GM19023 (cell line): ENCODE measurements at regions not wholly inside any gene's neighbourhood (a gene's known extent, or its start where the extent isn't known, plus 50 kb on each side); places are given as distances from the start of the nearest gene placed in this dataset.
"Not testable (repeated sequence)": the region's sequence is repeated elsewhere in the genome, so short reads cannot be mapped to it uniquely, and the experiment has no call there.

Experiments
- ATAC-seq: cut with Tn5 transposase; IDR thresholded peaks from one replicate; pipeline ENCODE4 v1.9.1; 2021; ENCODE audit warnings: mild to moderate bottlenecking, moderate library complexity; ENCODE audit not compliant: unreplicated experiment

DNA sequence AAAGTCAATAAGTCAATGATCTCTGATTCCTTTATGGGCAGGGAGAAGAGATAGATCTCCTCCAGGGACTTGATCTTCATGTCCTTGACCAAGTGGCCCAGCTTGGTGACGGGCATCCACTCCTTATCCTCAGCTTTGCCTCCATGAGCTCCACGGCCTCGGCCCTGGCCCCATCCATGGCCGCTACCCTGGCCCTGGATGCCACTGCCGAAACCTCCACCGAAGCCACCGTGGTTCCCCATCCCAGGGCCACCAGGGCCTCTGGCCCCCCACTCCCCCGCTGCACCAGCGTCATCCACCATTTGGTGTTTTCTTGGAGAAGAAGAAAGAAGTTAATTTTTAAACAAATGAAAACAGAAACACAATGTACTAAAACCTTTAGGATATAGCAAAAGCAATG is 518.1 kb downstream of the GRXCR1 start:
- no peak for ATAC-seq

DNA sequence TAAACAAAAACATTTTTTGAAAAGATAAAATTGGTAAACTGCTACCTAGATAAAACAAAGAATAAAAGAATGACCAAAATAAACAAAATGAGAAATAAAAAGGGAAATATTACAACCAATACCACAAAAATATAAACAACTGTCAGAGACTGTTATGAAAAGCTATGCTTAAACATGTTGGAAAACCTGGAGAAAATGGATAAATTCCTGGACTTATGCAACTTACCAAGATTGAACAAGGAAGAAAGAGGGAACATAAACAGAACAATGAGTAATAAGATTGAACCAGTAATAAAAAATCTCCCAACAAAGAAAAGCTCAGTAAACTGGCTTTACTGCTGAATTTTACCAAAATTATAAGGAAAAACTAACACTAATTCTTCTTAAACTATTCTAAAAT is 518.7 kb downstream of the GRXCR1 start:
- no peak for ATAC-seq

DNA sequence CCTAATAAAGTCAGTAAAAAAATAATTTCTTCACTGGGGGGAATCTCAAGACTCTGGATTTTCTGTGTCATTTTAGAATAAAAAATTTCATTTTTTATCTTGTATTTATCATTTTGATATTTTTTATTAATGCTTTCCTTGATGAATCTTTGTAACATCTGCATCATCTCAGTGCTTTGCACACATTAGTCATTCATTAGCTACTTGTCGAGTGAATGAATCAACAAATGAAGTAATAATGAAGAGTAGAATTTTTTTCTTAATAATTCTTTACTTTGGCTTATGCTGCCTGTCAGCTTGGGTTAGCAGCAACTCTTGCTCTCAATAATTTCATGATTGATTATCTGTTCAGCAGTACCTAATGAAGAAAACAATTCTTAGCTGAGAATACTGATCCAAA is 530.8 kb downstream of the GRXCR1 start:
- ATAC-seq: no peak

DNA sequence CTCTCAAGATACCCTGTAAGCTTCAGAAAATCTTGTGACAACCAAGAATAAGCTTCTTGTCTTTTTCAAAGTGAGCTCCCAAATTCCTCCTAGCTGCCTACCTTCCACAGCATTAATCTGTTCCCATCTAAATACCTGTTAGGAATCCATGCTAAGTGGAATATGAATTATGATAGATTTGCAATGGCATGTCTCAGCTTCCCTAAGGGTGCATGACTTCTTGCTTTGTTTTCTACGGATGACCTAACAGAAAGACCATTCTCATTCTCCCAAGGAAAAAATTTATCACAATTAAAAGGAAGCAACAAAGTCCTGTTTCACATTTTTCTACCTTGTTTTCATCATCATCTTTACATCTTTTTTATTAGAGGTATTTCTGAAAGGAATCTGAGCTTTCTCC is 532.7 kb downstream of the GRXCR1 start:
- no peak for ATAC-seq

DNA sequence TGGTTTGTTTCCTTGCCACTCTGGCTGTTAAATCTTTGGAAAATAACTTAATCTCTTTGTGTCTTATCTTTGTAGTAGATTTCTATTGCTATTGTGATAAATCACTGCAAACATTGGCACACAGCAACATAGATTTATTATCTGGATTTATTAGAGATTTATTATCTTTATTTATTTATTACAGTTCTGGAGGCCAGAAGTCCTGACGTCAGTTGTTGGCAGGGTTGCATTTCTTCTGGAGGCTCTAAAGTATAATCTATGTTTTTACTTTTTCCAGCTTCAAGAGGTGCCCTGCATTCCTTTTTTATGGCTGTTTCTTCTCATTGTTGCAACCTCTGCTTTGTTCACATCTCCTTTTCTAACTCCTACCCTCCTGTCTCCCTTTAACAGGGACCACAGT is 542.8 kb downstream of the GRXCR1 start:
- no peak for ATAC-seq

DNA sequence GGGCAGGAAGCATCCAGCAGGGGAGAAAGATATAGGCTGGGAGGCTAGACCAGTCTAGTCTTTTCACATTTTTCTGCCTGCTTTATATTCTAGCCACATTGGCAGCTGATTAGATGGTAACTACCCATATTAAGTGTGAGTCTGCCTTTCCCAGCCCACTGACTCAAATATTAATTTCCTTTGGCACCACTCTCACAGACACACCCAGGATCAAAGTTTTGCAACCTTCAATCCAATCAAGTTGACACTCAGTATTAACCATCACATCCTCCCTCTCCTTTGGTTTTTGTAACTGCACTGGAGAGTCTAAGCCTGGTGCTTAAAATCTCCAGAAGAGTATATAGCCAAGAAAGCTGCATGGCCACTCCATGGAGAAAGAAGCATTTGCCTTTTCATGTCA is 560.4 kb downstream of the GRXCR1 start:
- ATAC-seq: no peak

DNA sequence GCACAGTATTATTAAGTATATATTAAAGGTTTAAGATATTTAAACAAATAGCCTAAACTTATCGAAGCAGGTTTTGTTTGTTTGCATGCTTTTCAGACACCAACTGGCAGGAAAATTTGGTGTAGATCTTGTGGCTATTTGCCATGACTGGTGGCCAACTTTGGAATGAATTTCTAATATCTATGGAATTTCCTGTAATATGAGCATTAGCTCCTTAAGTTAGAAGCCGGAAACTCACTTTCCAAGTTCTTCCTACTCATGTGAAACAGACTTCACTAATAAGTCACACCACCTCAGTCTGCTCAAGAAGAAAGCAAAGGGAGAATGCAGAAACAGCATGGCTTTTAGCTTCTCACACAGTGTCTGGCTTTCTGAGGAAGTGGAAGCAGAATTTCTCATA is 563.9 kb downstream of the GRXCR1 start:
- no peak for ATAC-seq

DNA sequence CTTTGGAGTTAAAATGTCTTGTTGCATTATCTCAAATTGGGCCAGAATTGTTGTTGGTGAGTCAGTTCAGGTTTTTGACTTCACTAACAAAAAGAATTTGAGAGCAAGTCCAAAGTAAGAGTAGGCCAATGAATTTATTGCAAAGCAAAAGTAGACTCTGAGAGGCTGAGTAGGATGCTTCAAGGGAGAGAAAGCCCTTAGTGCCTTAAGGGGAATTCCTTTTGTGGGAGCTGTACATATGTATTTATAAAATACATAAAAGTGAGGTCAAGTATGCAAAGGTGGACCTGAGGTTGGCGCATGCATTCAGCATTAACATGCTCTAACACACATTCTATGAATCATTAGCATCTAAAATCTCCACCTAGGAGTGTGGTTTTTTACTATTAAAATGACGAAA is 565.4 kb downstream of the GRXCR1 start:
- ATAC-seq: no peak

DNA sequence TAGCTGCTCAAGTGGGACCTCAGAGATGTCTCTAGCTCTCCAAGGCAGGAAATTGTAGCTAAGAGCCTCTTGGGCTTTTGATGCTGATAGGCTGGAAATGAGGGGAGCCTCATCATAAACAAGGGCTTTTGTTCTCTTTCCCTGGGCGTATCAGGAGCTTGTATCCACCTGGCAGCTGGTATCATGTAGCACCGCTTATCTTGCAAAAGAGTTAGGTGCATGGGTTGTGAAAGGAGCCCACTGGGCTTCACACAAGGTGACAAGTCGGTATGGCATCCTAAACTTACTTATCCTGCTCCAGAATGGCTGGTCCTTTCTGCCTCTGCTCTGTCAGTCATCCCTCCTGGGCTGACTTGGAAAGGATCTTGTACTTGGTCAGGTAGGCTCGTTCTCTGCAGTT is 565.8 kb downstream of the GRXCR1 start:
- ATAC-seq: no peak

DNA sequence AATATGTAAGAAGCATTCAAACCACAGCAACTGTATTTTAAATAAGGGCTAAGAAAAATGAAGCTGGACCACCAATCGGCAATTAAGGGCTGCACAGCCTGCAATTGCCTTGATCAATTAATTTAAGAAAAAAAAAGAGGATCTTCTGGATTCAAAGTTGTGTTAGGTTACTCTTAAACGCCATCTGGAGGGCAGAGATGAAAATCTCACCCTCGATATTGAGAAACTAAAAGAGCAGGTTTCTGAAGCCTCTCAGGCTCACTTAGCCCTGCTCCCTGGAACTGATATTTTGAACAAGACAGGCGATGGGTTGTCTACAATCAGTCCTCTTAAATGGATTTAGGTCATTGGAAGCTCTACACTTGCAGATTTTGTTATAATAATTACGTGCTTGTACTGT is 579.4 kb downstream of the GRXCR1 start:
- ATAC-seq: no peak

DNA sequence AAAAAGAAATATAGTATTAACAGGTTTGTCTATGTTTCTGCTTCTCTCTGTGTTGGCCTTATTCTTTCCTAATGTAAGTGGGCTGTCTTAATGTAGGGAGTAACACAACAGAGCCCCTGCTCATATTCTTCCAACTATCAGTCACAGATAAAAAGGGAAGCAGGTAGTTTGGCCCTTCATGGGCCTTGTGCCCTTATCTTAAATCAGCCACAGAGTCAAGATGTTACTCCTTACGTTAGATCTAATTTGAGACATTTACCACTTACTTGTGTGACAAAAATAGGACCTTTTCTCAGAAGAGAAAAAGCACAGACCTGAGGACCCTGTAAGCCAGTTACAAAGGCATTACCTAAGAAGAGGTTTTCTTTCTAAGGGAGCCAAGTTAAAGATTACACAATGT is 589.0 kb downstream of the GRXCR1 start:
- no peak for ATAC-seq

DNA sequence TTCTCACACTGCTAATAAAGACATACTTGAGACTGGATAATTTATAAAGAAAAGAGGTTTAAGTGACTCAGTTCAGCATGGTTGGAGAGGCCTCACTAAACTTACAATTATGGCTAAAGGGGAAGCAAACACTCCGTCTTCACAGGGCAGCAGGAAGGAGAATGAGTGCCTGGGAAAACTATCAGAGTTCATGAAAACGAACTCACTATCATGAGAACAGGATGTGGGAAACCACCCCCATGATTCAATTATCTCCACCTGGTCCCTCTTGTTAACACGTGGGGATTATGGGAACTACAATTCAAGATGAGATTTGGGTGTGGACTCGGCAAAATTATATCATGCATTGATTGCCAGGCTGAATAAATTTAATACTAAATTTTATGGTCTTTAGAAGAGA is 592.7 kb downstream of the GRXCR1 start:
- no peak for ATAC-seq

DNA sequence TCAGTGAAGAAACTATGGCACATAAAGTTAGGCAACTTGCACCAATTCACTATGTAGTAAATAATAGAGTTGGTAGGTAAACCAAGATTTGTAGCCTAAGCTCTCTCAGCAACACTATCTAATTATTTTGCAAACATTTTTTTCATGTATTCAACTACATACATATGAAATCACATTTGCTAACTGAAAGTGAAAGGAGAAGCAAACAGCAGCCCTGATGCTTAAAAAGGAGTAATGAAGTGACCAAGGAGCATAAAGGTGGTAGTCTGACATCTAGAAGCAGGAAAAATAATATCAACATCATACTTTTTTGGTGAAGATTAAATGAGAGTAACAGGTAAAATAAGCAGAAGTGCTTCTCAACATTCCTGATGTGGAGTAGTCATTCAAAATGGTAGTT is 603.7 kb downstream of the GRXCR1 start:
- no peak for ATAC-seq

DNA sequence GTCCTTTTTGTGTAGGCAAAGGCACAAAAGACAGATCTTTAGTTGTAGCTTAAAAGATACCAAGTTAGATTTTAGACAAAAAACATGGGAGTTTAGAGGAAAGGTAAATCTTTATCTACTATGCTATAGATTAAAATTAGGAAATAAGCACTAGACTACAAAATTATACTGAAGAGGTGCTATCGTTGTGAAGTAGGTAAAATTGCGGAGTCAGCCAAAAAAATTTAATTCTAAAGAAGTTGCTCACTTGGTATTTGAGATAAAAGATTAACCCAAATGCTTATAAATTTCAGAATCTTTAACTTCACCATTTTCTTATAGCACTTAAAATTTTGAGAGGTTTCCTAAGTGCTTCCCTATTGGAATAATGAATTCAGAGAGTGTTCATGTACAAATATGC is 604.1 kb downstream of the GRXCR1 start:
- ATAC-seq: no peak

DNA sequence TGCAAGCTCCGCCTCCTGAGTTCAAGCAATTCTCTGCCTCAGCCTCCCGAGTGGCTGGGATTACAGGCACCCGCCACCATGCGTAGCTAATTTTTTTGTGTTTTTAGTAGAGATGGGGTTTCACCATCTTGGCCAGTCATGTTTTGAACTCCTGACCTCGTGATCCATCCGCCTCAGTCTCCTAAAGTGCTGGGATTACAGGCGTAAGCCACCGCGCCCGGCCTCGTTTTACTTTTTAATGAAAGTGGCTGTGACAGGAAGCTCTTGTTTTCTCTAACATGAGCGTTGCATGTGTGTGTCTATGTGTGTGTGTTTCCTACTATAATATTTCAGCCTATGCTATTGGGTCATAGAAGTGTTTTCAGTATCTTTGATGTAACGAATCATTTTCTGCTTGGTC is 613.3 kb downstream of the GRXCR1 start:
- not testable (repeated sequence) for ATAC-seq

DNA sequence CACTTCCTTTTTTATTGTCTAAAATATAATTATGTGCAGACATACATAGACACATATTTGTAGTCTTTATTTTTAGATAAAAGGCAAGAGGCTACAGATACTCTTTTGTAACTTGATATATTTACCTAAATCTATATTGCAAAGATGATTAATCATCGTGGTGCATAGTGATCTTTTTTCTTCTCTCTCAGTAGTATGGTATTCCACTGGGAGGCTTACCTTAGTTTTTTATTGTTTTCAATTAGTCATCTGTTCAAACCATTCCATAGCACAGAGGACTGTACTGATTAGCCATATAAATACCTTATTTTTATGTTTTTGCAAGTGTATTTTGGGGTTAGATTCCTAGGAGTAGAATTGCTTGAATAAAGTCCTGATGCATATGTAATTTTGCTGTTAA is 619.7 kb downstream of the GRXCR1 start:
- no peak for ATAC-seq

DNA sequence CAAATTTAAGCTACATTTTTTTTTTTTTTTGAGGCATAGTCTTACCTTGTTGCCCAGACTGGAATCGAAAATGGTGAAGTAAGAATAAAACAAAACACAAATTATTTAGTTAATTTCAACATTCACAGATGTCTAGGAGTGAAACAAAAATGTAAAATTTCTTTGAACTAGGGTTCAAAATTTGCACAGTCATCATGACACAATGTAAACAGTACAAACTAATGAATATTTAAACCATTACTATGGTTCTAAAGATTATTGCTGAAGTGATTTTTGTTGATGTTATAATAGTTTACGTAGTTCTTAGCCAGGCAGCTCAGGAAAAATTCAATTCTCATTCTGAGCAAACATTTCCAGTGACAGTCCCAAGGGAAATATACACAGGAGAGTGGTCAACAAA is 633.1 kb downstream of the GRXCR1 start:
- ATAC-seq: no peak

DNA sequence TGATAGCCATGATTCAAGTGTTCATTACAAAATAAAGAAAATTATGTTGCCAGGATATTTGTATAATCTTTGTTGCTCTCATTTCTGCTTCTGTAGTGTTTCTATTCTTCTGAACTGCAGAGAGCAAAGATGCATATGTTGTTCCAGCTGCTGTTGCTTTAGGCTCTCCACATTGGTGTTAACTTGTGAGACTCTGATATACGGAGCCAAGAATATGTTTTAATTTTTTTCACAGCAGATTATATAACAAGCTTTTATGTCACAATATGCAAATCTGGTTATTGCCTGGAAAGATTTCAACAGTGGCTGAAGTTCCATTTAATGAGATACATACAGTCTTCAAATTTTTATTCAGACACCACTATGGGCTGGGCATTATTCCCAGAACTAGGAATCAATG is 655.0 kb downstream of the GRXCR1 start:
- ATAC-seq: no peak

DNA sequence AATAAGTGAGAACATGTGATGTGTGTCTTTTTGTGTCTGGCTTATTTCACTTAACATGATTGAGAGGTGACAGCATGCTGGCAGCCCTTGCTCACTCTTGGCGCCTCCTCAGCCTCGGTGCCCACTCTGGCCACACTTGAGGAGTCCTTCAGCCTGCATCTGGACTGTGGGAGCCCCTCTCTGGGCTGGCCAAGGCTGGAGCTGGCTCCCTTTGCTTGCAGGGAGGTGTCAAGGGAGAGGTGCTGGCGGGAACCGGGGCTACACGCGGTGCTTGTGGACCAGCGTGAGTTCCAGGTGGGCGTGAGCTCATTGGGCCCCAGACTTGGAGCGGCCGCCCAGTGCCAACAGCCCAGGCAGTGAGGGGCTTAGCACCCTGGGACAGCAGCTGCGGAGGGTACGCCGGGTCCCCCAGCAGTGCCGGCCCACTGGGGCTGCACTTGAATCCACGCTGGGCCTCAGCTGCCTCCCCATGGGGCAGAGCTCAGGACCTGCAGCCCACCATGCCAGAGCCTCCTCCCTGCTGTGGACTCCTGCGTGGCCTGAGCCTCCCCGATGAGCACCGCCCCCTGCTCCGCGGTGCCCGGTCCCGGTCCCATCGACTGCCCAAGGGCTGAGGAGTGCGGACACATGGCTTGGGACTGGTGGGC is 658.6 kb downstream of the GRXCR1 start:
- no peak for ATAC-seq

DNA sequence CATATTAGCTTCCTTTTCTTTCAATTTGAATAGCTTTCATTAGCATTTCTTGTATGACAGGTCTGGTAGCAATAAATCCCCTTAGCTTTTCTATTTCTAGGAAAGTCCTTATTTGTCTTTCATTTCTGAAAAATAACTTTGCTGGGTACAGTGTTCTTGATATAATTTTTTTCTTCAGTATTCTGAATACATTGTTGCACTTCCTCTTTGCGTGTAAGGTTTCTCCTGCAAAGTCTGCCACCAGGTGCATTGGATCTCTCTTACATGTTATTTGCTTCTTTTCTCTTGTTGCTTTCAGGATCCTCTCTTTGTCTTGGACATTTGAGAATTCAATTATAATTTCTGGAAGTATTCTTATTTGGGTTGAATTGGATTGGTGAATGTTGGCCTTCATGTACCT is 663.7 kb downstream of the GRXCR1 start:
- no peak for ATAC-seq

DNA sequence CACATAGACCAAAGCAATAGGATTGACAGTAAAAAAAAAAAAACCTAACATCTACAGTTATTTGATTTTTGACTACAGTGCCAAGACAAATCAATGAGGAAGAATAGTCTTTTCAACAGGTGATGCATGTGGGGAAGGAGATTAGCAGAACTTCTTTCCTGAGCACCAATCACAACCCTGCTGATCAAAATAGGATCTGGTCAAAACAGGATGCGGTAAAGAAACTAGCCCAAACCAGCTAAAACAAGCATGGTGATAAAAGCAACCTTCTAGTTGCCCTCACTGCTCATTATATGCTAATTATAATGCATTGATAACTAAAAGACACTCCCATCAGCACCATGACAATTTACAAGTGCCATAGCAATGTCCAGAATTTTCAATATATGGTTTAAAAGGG is 667.5 kb downstream of the GRXCR1 start:
- ATAC-seq: no peak

DNA sequence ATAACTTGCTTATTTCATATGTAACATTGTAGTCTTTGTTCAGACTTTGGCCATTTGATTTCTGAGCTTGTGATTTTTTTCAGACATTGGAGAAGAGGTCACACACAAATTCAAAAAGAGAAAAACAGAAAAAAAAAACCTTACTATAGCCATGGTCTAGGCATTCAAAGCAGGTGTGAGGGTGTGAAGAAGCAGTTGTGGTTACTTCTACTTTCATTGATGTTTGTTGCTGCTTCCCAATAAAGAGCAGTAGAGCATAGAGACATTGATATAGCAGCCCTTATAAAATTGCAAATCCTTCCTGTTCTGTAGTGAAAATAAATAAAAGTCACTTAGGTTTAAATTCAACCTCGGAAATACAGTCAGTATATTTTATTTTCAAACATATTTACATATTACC is 671.6 kb downstream of the GRXCR1 start:
- no peak for ATAC-seq

DNA sequence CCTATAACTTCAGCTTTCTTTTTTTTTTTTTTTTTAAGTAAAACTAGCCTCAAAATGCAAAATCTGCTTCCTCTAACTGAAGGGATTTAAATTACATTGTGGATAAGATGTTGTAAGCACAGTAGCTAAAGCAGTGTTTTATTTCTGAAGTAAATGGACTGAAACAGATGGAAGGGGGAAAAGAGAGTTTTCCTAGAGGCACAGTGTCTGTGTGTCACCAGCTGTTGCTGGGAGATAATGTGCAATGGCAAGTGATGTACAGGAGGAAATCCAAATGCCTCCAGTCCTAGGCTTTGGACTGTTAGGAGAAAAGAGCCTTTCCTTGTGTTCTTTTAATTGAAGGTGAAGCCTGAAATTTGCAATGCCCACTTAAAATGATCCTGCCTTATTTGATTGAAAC is 672.1 kb downstream of the GRXCR1 start:
- no peak for ATAC-seq

DNA sequence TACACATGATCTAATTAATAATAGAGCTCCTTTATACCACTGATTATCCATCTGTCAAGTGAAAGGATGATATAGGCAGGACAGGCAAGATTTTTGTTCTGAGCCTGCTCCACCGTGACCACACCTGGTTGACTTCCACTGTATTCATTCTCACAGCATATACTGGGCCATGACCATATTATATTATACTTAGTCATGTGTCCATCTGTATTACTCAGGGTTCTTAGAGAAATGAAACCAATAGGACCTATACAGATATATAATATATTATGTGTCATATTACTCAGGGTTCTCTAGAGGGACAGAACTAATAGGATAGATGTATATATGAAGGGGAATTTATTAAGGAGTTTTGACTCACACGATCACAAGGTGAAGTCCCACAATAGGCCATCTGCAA is 675.1 kb downstream of the GRXCR1 start:
- no peak for ATAC-seq
